Activated naive CD8-positive, alpha-beta T cell treated with anti-CD3 and anti-CD28 coated beads, Interleukin-2, amount 50 U/mL, for 24 hours (primary cell): ENCODE measurements at regions not wholly inside any gene's neighbourhood (a gene's known extent, or its start where the extent isn't known, plus 50 kb on each side); places are given as distances from the start of the nearest gene placed in this dataset.

Experiments used
- ATAC-seq: fragments of 150-1000 bp; cut with Tn5 transposase; one replicate; pipeline ENCODE4 v1.10.0; 2021
- DNase-seq: peaks from one replicate; pipeline ENCODE4 v3.0.0; 2021
- H3K27ac Mint-ChIP-seq: one replicate; pipeline ENCODE4 v1.8.0; 2021; ENCODE audit warnings: mild to moderate bottlenecking, mixed read lengths
- H3K27me3 Mint-ChIP-seq: one replicate; pipeline ENCODE4 v1.8.0; 2021; ENCODE audit warnings: mixed read lengths
- H3K36me3 Mint-ChIP-seq: one replicate; pipeline ENCODE4 v1.8.0; 2021; ENCODE audit warnings: low read depth, mixed read lengths
- H3K4me1 Mint-ChIP-seq: one replicate; pipeline ENCODE4 v1.8.0; 2021; ENCODE audit warnings: mixed read lengths
- H3K4me3 Mint-ChIP-seq: one replicate; pipeline ENCODE4 v1.8.0; 2021; ENCODE audit warnings: mild to moderate bottlenecking, moderate library complexity, mixed read lengths
- H3K9me3 Mint-ChIP-seq: one replicate; pipeline ENCODE4 v1.8.0; 2021; ENCODE audit warnings: mixed read lengths

GRCh38 chr16:85986931-85987749, 88.2 kb downstream of the IRF8 start:
- Mint-ChIP-seq H3K27me3 (peaks cover 2% of the 10 kb centered on the region), H3K36me3 (no peaks in the 10 kb centered on the region), H3K9me3 (no peaks in the 10 kb centered on the region), H3K4me3 (peak overlapping the region; percentile 13), H3K27ac (peak overlapping the region; percentile 84), H3K4me1 (peaks cover 81% of the 10 kb centered on the region)
- DNase-seq (peak; percentile 73), ATAC-seq (no peak)

- Mint-ChIP-seq H3K27me3 (peaks cover 2% of the 10 kb centered on the region), H3K9me3 (no peaks in the 10 kb centered on the region), H3K4me3 (peak overlapping the region; percentile 10), H3K36me3 (no peaks in the 10 kb centered on the region), H3K4me1 (peaks cover 86% of the 10 kb centered on the region), H3K27ac (peak overlapping the region; percentile 93)
- ATAC-seq (no peak), DNase-seq (no peak)
Measured at GRCh38 chr16:85987750-85988078, 88.8 kb downstream of the IRF8 start.

- peaks cover 89% of the 10 kb centered on the region for H3K4me1 Mint-ChIP-seq
- ATAC-seq: peak; percentile 18
- no peak for DNase-seq
- no peaks in the 10 kb centered on the region for H3K9me3 Mint-ChIP-seq
- H3K36me3 Mint-ChIP-seq: no peaks in the 10 kb centered on the region
- H3K27ac Mint-ChIP-seq: peak overlapping the region; percentile 93
- H3K4me3 Mint-ChIP-seq: peak overlapping the region; percentile 62
- H3K27me3 Mint-ChIP-seq: peaks cover 2% of the 10 kb centered on the region
Measured at GRCh38 chr16:85988306-85988705, 89.3 kb downstream of the IRF8 start.

GRCh38 chr16:85988723-85989313, 89.9 kb downstream of the IRF8 start:
- DNase-seq (peak; percentile 56), ATAC-seq (peak; percentile 60)
- Mint-ChIP-seq H3K4me1 (peaks cover 89% of the 10 kb centered on the region), H3K27ac (peak overlapping the region; percentile 93), H3K27me3 (peaks cover 2% of the 10 kb centered on the region), H3K4me3 (peak overlapping the region; percentile 62), H3K36me3 (no peaks in the 10 kb centered on the region), H3K9me3 (no peaks in the 10 kb centered on the region)

- DNase-seq (no peak), ATAC-seq (no peak)
- Mint-ChIP-seq H3K27me3 (peaks cover under 1% of the 10 kb centered on the region), H3K9me3 (no peaks in the 10 kb centered on the region), H3K4me3 (peak overlapping the region; percentile 62), H3K36me3 (no peaks in the 10 kb centered on the region), H3K4me1 (peaks cover 87% of the 10 kb centered on the region), H3K27ac (peak overlapping the region; percentile 93)
Measured at GRCh38 chr16:85989376-85989775, 90.4 kb downstream of the IRF8 start.

- H3K9me3 Mint-ChIP-seq: no peaks in the 10 kb centered on the region
- no peaks in the 10 kb centered on the region for H3K36me3 Mint-ChIP-seq
- peaks cover 86% of the 10 kb centered on the region for H3K4me1 Mint-ChIP-seq
- ATAC-seq: peak; percentile 55
- H3K4me3 Mint-ChIP-seq: peak overlapping the region; percentile 55
- H3K27ac Mint-ChIP-seq: peak overlapping the region; percentile 93
- DNase-seq: no peak
- H3K27me3 Mint-ChIP-seq: no peaks in the 10 kb centered on the region
Measured at GRCh38 chr16:85989863-85990643, 91.1 kb downstream of the IRF8 start.

- DNase-seq (no peak), ATAC-seq (no peak)
- Mint-ChIP-seq H3K4me1 (peaks cover 86% of the 10 kb centered on the region), H3K27me3 (no peaks in the 10 kb centered on the region), H3K4me3 (no peak overlapping the region), H3K36me3 (no peaks in the 10 kb centered on the region), H3K9me3 (no peaks in the 10 kb centered on the region), H3K27ac (peak overlapping the region; percentile 93)
Measured at GRCh38 chr16:85990861-85991301, 91.9 kb downstream of the IRF8 start.

- ATAC-seq (no peak), DNase-seq (no peak)
- H3K4me1 Mint-ChIP-seq: peaks cover 86% of the 10 kb centered on the region
- H3K4me3 Mint-ChIP-seq: no peak overlapping the region
- H3K27ac Mint-ChIP-seq: peak overlapping the region; percentile 93
- H3K27me3 Mint-ChIP-seq: no peaks in the 10 kb centered on the region
- H3K36me3 Mint-ChIP-seq: no peaks in the 10 kb centered on the region
- H3K9me3 Mint-ChIP-seq: no peaks in the 10 kb centered on the region
Measured at GRCh38 chr16:85991425-85991824, 92.5 kb downstream of the IRF8 start.

- no peak overlapping the region for H3K4me3 Mint-ChIP-seq
Measured at GRCh38 chr16:85991856-85992255, 92.9 kb downstream of the IRF8 start.

GRCh38 chr16:85992359-85992758, 93.4 kb downstream of the IRF8 start:
- no peaks in the 10 kb centered on the region for H3K9me3 Mint-ChIP-seq
- DNase-seq: no peak
- H3K27ac Mint-ChIP-seq: peak overlapping the region; percentile 93
- no peaks in the 10 kb centered on the region for H3K36me3 Mint-ChIP-seq
- ATAC-seq: no peak
- no peak overlapping the region for H3K4me3 Mint-ChIP-seq
- peaks cover 86% of the 10 kb centered on the region for H3K4me1 Mint-ChIP-seq
- H3K27me3 Mint-ChIP-seq: no peaks in the 10 kb centered on the region

More at GRCh38 chr16:85991856-85992255, 92.9 kb downstream of the IRF8 start:
- peaks cover 86% of the 10 kb centered on the region for H3K4me1 Mint-ChIP-seq
- H3K9me3 Mint-ChIP-seq: no peaks in the 10 kb centered on the region
- no peak for DNase-seq
- H3K36me3 Mint-ChIP-seq: no peaks in the 10 kb centered on the region
- H3K27me3 Mint-ChIP-seq: no peaks in the 10 kb centered on the region
- ATAC-seq: no peak
- H3K27ac Mint-ChIP-seq: peak overlapping the region; percentile 93

GRCh38 chr16:85992779-85993178, 93.8 kb downstream of the IRF8 start:
- peaks cover 85% of the 10 kb centered on the region for H3K4me1 Mint-ChIP-seq
- H3K27me3 Mint-ChIP-seq: no peaks in the 10 kb centered on the region
- H3K9me3 Mint-ChIP-seq: no peaks in the 10 kb centered on the region
- H3K27ac Mint-ChIP-seq: peak overlapping the region; percentile 9
- no peak for DNase-seq
- H3K36me3 Mint-ChIP-seq: no peaks in the 10 kb centered on the region
- ATAC-seq: no peak
- no peak overlapping the region for H3K4me3 Mint-ChIP-seq

- DNase-seq: no peak
- H3K36me3 Mint-ChIP-seq: no peaks in the 10 kb centered on the region
- no peaks in the 10 kb centered on the region for H3K9me3 Mint-ChIP-seq
- peaks cover 82% of the 10 kb centered on the region for H3K4me1 Mint-ChIP-seq
- H3K4me3 Mint-ChIP-seq: peak overlapping the region; percentile 23
- no peak for ATAC-seq
- H3K27ac Mint-ChIP-seq: peak overlapping the region; percentile 88
- H3K27me3 Mint-ChIP-seq: no peaks in the 10 kb centered on the region
Measured at GRCh38 chr16:85994492-85995490, 95.8 kb downstream of the IRF8 start.

GRCh38 chr16:85995541-85996423, 96.8 kb downstream of the IRF8 start:
- DNase-seq (peak; percentile 52), ATAC-seq (peak; percentile 50)
- Mint-ChIP-seq H3K27ac (peak overlapping the region; percentile 88), H3K27me3 (no peaks in the 10 kb centered on the region), H3K9me3 (no peaks in the 10 kb centered on the region), H3K36me3 (no peaks in the 10 kb centered on the region), H3K4me3 (peak overlapping the region; percentile 23), H3K4me1 (peaks cover 76% of the 10 kb centered on the region)
